NB4 (cell line): ENCODE measurements at regions not wholly inside any gene's neighbourhood (a gene's known extent, or its start where the extent isn't known, plus 50 kb on each side); places are given as distances from the start of the nearest gene placed in this dataset.
"Not testable (repeated sequence)": the region's sequence is repeated elsewhere in the genome, so short reads cannot be mapped to it uniquely, and the experiment has no call there.

Experiments used
- DNase-seq: peaks from one replicate; pipeline ENCODE4 v3.0.0; 2010; ENCODE audit warnings: low read depth
- H3K4me3 ChIP-seq: one replicate; pipeline ENCODE4 v1.5.1; 2011; ENCODE audit warnings: mild to moderate bottlenecking, low read depth, low read length, moderate library complexity
- MYC ChIP-seq: IDR thresholded peaks from 2 replicates; pipeline ENCODE4 v1.6.1; 2011; ENCODE audit warnings: low read depth, low read length
- POLR2A ChIP-seq: IDR thresholded peaks from 2 replicates; pipeline ENCODE4 v1.6.1; 2011; ENCODE audit warnings: mild to moderate bottlenecking; ENCODE audit not compliant: insufficient read length; ENCODE audit errors: extremely low read depth
- TF ChIP-seq, protein P1 (sequence below): IDR thresholded peaks from 2 replicates; pipeline ENCODE4 v1.6.1; 2011; ENCODE audit warnings: low read depth, low read length
- TF ChIP-seq, protein P2 (sequence below): IDR thresholded peaks from one replicate; pipeline ENCODE4 v1.5.1; 2012; ENCODE audit warnings: low read depth, low read length

DNA sequence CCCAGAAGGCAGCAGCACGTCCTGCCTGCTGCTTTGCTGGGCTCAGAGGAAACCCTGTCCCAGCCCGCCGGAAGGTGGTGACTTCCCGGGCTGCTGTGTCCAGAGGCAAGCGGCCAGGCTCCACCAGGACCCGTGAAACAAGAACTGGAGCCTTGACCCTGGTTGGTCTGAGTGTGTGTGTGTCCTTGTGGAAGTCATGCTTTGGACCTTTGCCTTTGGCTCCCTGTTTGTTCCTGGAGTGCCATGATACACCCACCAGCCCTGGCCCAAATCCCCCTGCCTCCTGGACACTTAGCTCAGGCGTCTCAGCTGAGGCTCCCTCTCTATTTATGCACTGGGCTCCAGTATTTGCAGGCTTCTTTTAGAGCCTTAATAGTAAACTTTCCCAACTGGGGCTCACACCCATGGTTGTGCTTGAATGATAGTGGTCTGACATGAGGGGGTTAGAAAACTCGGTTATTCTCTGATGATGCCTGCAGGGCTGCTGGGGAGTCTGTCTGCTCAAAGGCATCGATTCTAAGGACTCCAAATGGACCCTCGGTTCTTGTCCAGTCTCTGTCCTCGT is 72.2 kb downstream of the C9orf50 start:
- TF ChIP-seq, protein P1, sequence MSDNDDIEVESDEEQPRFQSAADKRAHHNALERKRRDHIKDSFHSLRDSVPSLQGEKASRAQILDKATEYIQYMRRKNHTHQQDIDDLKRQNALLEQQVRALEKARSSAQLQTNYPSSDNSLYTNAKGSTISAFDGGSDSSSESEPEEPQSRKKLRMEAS: no peak
- TF ChIP-seq MYC (no peak), POLR2A (no peak)
- TF ChIP-seq, protein P2, sequence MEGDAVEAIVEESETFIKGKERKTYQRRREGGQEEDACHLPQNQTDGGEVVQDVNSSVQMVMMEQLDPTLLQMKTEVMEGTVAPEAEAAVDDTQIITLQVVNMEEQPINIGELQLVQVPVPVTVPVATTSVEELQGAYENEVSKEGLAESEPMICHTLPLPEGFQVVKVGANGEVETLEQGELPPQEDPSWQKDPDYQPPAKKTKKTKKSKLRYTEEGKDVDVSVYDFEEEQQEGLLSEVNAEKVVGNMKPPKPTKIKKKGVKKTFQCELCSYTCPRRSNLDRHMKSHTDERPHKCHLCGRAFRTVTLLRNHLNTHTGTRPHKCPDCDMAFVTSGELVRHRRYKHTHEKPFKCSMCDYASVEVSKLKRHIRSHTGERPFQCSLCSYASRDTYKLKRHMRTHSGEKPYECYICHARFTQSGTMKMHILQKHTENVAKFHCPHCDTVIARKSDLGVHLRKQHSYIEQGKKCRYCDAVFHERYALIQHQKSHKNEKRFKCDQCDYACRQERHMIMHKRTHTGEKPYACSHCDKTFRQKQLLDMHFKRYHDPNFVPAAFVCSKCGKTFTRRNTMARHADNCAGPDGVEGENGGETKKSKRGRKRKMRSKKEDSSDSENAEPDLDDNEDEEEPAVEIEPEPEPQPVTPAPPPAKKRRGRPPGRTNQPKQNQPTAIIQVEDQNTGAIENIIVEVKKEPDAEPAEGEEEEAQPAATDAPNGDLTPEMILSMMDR: no peak
- no peak overlapping the region for H3K4me3 ChIP-seq
- DNase-seq: no peak

DNA sequence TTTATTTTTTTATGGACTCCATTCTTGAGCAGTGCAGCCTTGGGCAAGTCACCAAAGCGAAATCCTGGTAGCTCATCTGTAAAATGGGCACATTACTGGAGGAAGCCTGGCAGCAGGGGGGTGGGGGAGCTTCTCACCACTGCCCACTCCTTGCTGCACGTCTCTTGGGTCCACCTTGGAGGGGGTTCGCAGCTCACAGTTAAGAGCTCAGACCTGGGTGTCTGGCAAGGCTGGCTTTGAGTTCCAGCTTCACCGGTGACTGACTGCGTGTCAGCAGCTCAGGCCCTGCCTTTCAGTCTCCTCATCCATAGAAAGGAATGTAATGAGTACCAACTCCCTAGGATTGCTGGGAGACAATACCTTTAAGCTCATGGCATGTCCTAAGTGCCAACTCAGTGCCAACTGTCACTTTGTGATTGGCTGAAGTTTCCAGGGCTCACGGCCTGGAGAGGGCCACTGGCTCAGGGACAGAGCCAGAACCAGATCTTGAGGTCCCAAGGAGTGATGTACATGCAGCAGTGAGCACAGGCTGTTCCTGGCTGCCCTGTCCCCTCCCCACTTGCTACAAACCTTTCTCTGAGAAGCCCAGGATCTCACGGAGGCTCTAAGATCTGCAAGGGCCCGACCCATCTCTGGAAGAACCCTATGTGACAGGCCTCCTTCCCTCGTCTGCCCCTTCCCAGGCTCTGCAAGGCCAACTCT is 72.9 kb downstream of the C9orf50 start:
- DNase-seq: no peak
- TF ChIP-seq MYC: no peak
- TF ChIP-seq, protein P2: no peak
- no peak for TF ChIP-seq POLR2A
- TF ChIP-seq, protein P1: no peak
- no peak overlapping the region for H3K4me3 ChIP-seq

DNA sequence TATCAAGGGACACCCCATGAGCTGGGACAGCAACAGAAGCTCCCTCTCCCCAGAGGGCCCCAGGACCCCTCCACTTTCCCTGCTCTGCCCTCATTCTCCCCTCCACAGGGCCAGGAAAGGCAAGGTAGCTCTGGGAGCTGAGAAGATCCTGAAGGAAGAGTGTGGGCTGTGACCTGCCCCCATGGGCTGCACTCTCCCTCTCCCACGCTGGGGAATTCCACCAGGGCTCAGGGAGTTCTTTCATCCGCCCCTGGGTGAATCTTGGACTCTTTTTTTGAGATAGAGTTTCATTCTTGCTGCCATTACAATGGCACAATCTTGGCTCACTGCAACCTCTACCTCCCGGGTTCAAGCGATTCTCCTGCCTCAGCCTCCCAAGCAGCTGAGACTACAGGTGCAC is 73.8 kb downstream of the C9orf50 start:
- TF ChIP-seq, protein P2: no peak
- TF ChIP-seq, protein P1: no peak
- no peak for TF ChIP-seq MYC
- TF ChIP-seq POLR2A: no peak
- no peak overlapping the region for H3K4me3 ChIP-seq
- no peak for DNase-seq

DNA sequence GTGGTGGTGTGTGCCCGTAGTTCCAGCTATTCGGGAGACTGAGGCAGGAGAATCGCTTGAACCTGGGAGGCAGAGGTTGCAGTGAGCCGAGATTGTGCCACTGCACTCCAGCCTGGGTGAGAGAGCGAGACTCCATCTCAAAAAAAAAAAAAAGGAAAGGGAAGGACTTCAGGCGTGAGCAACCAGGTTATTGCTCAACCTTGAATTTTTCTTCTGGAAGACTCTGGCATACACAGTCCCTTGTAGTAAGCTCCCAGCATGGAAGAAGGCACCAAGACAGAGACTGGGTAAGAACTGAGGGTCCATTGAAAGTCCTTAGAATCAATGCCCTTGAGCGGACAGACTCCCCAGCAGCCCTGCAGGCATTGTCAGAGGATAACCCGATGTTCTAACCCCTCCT is 75.0 kb downstream of the C9orf50 start:
- not testable (repeated sequence) for H3K4me3 ChIP-seq, DNase-seq

DNA sequence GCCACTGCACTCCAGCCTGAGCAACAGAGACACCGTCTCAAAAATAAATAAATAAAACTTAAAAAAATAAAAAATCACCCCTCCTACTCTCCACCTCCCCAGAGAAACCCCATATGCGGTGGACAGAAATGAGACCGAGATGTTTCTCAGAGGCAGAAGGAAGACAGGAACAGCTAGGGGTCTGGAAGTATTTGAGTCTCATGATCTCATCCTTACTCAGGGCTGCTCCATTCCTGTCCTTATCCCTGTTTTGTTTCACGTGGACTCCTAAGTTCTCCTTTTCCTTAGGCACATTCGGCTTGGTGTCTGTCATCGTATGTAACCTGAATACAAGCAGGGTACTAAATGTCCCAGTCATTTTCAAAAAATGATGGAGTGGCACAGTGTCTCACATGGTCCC is 76.1 kb downstream of the C9orf50 start:
- TF ChIP-seq POLR2A (no peak), MYC (no peak)
- TF ChIP-seq, protein P1: no peak
- TF ChIP-seq, protein P2: no peak
- no peak for DNase-seq
- H3K4me3 ChIP-seq: no peak overlapping the region

DNA sequence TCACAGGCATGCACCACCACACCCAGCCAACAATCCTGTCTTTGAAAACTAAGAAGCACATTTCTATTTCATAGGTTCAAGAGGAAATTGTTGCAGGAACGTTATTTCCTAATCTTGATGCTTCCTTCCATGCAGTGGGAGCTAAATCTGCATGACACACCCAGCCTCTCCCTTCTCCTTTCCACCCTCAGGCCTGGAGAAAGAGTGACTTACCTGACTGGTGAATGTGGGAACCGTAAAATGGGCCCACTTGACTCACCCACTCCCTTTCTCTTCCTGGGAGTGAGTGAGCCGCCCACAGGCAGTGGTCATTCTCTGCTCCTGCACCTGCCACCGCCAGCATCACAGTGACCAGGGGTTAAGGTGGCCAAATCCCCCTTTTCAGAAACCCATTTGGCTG is 78.2 kb downstream of the C9orf50 start:
- no peak for TF ChIP-seq POLR2A
- TF ChIP-seq, protein P1: no peak
- no peak for TF ChIP-seq MYC
- TF ChIP-seq, protein P2: no peak
- DNase-seq: peak; percentile 35
- no peak overlapping the region for H3K4me3 ChIP-seq
